OCI-LY7 (cell line): ENCODE measurements at regions not wholly inside any gene's neighbourhood (a gene's known extent, or its start where the extent isn't known, plus 50 kb on each side); places are given as distances from the start of the nearest gene placed in this dataset.

ENCODE experiments used
- BruUV-seq: library from RNA; stranded (reverse); fragments of 400-500 nt; replicated peaks from 2 replicates; lab custom pipeline; 2021; lab: Mats Ljungman, UMichigan
- CTCF ChIA-PET: fragments of 300-600 bp; sonication (Branson Sonifier 250); formaldehyde crosslinking; loops from one replicate; lab custom pipeline; 2022; ENCODE audit warnings: antibody characterized with exemption; ENCODE audit not compliant: unreplicated experiment; lab: Charles Lee
- POLR2A ChIA-PET: fragments of 300-600 bp; sonication (Branson Sonifier 250); formaldehyde crosslinking; loops from one replicate; lab custom pipeline; 2022; ENCODE audit warnings: antibody characterized with exemption; lab: Charles Lee
- DNase-seq: peaks from one replicate; pipeline ENCODE4 v3.0.0-alpha.2; 2015; ENCODE audit warnings: low spot score
- H2AFZ ChIP-seq: fragments of 200-600 bp; sonication (generic), shearing (Covaris generic); 2 replicates; pipeline ENCODE4 v1.6.1; 2014; ENCODE audit warnings: mild to moderate bottlenecking, antibody characterized with exemption, low read length, moderate library complexity
- H3K27ac ChIP-seq: fragments of 200-600 bp; sonication (generic); 2 replicates; pipeline ENCODE4 v1.5.1; 2014; ENCODE audit warnings: mixed run types, low read depth, mild to moderate bottlenecking, moderate library complexity, low read length, inconsistent platforms; ENCODE audit not compliant: poor library complexity, severe bottlenecking
- H3K36me3 ChIP-seq: fragments of 200-600 bp; sonication (generic); 2 replicates; pipeline ENCODE4 v1.6.1; 2014; ENCODE audit warnings: mild to moderate bottlenecking, antibody characterized with exemption, low read length, moderate library complexity, mixed read lengths; ENCODE audit not compliant: insufficient read depth
- H3K4me1 ChIP-seq: fragments of 200-600 bp; sonication (generic); 2 replicates; pipeline ENCODE4 v1.5.1; 2014; ENCODE audit warnings: mild to moderate bottlenecking, low read length; ENCODE audit not compliant: insufficient read depth, poor library complexity, severe bottlenecking
- H3K4me2 ChIP-seq: fragments of 200-600 bp; sonication (generic); 2 replicates; pipeline ENCODE4 v1.6.1; 2014; ENCODE audit warnings: mild to moderate bottlenecking, low read length
- H3K4me3 ChIP-seq: fragments of 200-600 bp; sonication (generic); 2 replicates; pipeline ENCODE4 v1.5.1; 2014; ENCODE audit warnings: mild to moderate bottlenecking, low read depth, low read length; ENCODE audit not compliant: poor library complexity, severe bottlenecking
- H3K79me2 ChIP-seq: fragments of 200-600 bp; sonication (generic); 2 replicates; pipeline ENCODE4 v1.6.1; 2016; ENCODE audit warnings: low read depth, mild to moderate bottlenecking, low read length, moderate library complexity, mixed read lengths; ENCODE audit not compliant: insufficient read depth
- H3K9me2 ChIP-seq: fragments of 200-600 bp; sonication (generic); 2 replicates; pipeline ENCODE4 v1.6.1; 2016; ENCODE audit warnings: mild to moderate bottlenecking, low read length, mixed read lengths; ENCODE audit not compliant: insufficient read depth
- H3K9me3 ChIP-seq: fragments of 200-600 bp; sonication (generic); 2 replicates; pipeline ENCODE4 v1.6.1; 2014; ENCODE audit warnings: mild to moderate bottlenecking, mixed run types, low read length, mixed read lengths
- H4K20me1 ChIP-seq: fragments of 200-600 bp; sonication (generic); 2 replicates; pipeline ENCODE4 v1.6.1; 2014; ENCODE audit warnings: mild to moderate bottlenecking, antibody characterized with exemption, low read length, moderate library complexity, mixed read lengths; ENCODE audit not compliant: insufficient read depth
- CTCF ChIP-seq: fragments of 200-600 bp; sonication (generic); conservative IDR thresholded peaks from 2 replicates; pipeline ENCODE4 v1.5.1; 2014; ENCODE audit warnings: mild to moderate bottlenecking, antibody characterized with exemption, low read length, moderate library complexity, mixed read lengths
- EZH2phosphoT487 ChIP-seq: fragments of 200-600 bp; sonication (generic); IDR thresholded peaks from 2 replicates; pipeline ENCODE4 v1.6.1; 2018; ENCODE audit warnings: low read depth, borderline replicate concordance, mild to moderate bottlenecking, mixed run types, antibody characterized with exemption, low read length, moderate library complexity, mixed read lengths
- intact Hi-C: fragments of 100-400 bp; cut with micrococcal nuclease; formaldehyde crosslinking; loops from one replicate; pipeline ENCODE4 v1.10.0; 2022; ENCODE audit not compliant: unreplicated experiment

- TF ChIP-seq EZH2phosphoT487 (no peak), CTCF (no peak)
- Histone ChIP-seq H3K4me2 (peak overlapping the region; percentile 65), H3K79me2 (no peaks in the 10 kb centered on the region), H4K20me1 (no peaks in the 10 kb centered on the region), H3K9me3 (peaks cover 19% of the 10 kb centered on the region), H3K36me3 (peaks cover 8% of the 10 kb centered on the region), H3K4me1 (peaks cover 45% of the 10 kb centered on the region), H3K27ac (peak overlapping the region; percentile 96), H2AFZ (peak overlapping the region; percentile 85; the same call in 1 of the 2 replicates), H3K4me3 (peak overlapping the region; percentile 47), H3K9me2 (no peaks in the 10 kb centered on the region)
- ChIA-PET POLR2A (interaction anchor here (0.7 to 1.5 kb wide), 9 partner anchors 9 to 746 kb away, joined by 3 to 5 read pairs (median 3); no protein-coding TSS in a partner anchor), CTCF (no interaction called here)
- DNase-seq: peak; percentile 7
- intact Hi-C loops: loop anchor here (2.0 to 10.0 kb wide), 5 partner anchors 172 to 1092 kb away; partner anchors contain the start of gene PCDH9
- BruUV-seq: no TSS peak
These were observed 1090.9 kb downstream of the PCDH9 start for GRCh38 chr13:66139250-66139649.

GRCh38 chr13:66138172-66138811, 1091.8 kb downstream of the PCDH9 start:
- DNase-seq: peak; percentile 93
- H4K20me1 ChIP-seq: no peaks in the 10 kb centered on the region
- TF ChIP-seq CTCF (no peak), EZH2phosphoT487 (no peak)
- peak overlapping the region; percentile 47 for H3K4me3 ChIP-seq
- H3K79me2 ChIP-seq: no peaks in the 10 kb centered on the region
- POLR2A ChIA-PET: interaction anchor here (0.6 to 1.6 kb wide), 13 partner anchors 13 to 1094 kb away, joined by 3 to 4 read pairs (median 3); no protein-coding TSS in a partner anchor
- peaks cover 19% of the 10 kb centered on the region for H3K9me3 ChIP-seq
- H2AFZ ChIP-seq: peak overlapping the region; percentile 85
- H3K9me2 ChIP-seq: no peaks in the 10 kb centered on the region
- peak overlapping the region; percentile 65 for H3K4me2 ChIP-seq
- intact Hi-C loops: loop anchor here (1.0 to 10.0 kb wide), 6 partner anchors 171 to 1093 kb away; partner anchors contain the start of gene PCDH9
- H3K27ac ChIP-seq: peak overlapping the region; percentile 96
- CTCF ChIA-PET: interaction anchor here (0.8 kb wide), 1 partner anchor 856 kb away, joined by 3 read pairs; no protein-coding TSS in a partner anchor
- H3K36me3 ChIP-seq: peaks cover 8% of the 10 kb centered on the region
- no TSS peak for BruUV-seq
- peaks cover 45% of the 10 kb centered on the region for H3K4me1 ChIP-seq
